H9 (cell line): ENCODE measurements at regions not wholly inside any gene's neighbourhood (a gene's known extent, or its start where the extent isn't known, plus 50 kb on each side); places are given as distances from the start of the nearest gene placed in this dataset.

Experiments
- DNase-seq: peaks from one replicate; pipeline ENCODE4 v3.0.0-alpha.2; 2017
- H2AFZ ChIP-seq: one replicate; pipeline ENCODE4 v1.6.1; 2013; ENCODE audit warnings: mild to moderate bottlenecking, low read length, control low read depth, moderate library complexity
- H2AK5ac ChIP-seq: 2 replicates; pipeline ENCODE4 v1.6.1; 2013; ENCODE audit warnings: low read length, control low read depth, mixed read lengths; ENCODE audit not compliant: insufficient read length
- H2BK120ac ChIP-seq: one replicate; pipeline ENCODE4 v1.6.1; 2013; ENCODE audit warnings: low read depth, mild to moderate bottlenecking, low read length, control low read depth, inconsistent platforms; ENCODE audit not compliant: poor library complexity, severe bottlenecking
- H2BK12ac ChIP-seq: 2 replicates; pipeline ENCODE4 v1.6.1; 2013; ENCODE audit warnings: low read length, control low read depth, mixed read lengths, low read depth; ENCODE audit not compliant: insufficient read length
- H2BK15ac ChIP-seq: 2 replicates; pipeline ENCODE4 v1.6.1; 2013; ENCODE audit warnings: low read depth, low read length, control low read depth
- H2BK20ac ChIP-seq: one replicate; pipeline ENCODE4 v1.6.1; 2013; ENCODE audit warnings: low read depth, mild to moderate bottlenecking, low read length, control low read depth, inconsistent platforms; ENCODE audit not compliant: poor library complexity, severe bottlenecking
- H2BK5ac ChIP-seq: 2 replicates; pipeline ENCODE4 v1.6.1; 2013; ENCODE audit warnings: low read length, control low read depth, mixed read lengths; ENCODE audit not compliant: insufficient read length
- H3K14ac ChIP-seq: 2 replicates; pipeline ENCODE4 v1.6.1; 2013; ENCODE audit warnings: low read length, control low read depth; ENCODE audit not compliant: insufficient read depth
- H3K18ac ChIP-seq: 2 replicates; pipeline ENCODE4 v1.6.1; 2013; ENCODE audit warnings: low read depth, mild to moderate bottlenecking, mixed read lengths, low read length, control low read depth; ENCODE audit not compliant: insufficient read length
- H3K23ac ChIP-seq: 2 replicates; pipeline ENCODE4 v1.6.1; 2013; ENCODE audit warnings: low read length, control low read depth, mixed read lengths, low read depth; ENCODE audit not compliant: insufficient read length
- H3K23me2 ChIP-seq: 2 replicates; pipeline ENCODE4 v1.6.1; 2013; ENCODE audit warnings: low read depth, mild to moderate bottlenecking, mixed read lengths, low read length, control low read depth; ENCODE audit not compliant: insufficient read length, poor library complexity, severe bottlenecking
- H3K27ac ChIP-seq: 2 replicates; pipeline ENCODE4 v1.5.1; 2013; ENCODE audit warnings: low read length, control low read depth, mixed read lengths, low read depth; ENCODE audit not compliant: insufficient read length
- H3K27me3 ChIP-seq: 2 replicates; pipeline ENCODE4 v1.6.1; 2013; ENCODE audit warnings: low read length, control low read depth, inconsistent platforms; ENCODE audit not compliant: insufficient read depth
- H3K4ac ChIP-seq: 2 replicates; pipeline ENCODE4 v1.6.1; 2013; ENCODE audit warnings: low read depth, mild to moderate bottlenecking, control low read depth, inconsistent platforms, low read length, moderate library complexity
- H3K4me1 ChIP-seq: 2 replicates; pipeline ENCODE4 v1.6.1; 2013; ENCODE audit warnings: low read length, control low read depth, inconsistent platforms; ENCODE audit not compliant: insufficient read depth
- H3K4me2 ChIP-seq: 2 replicates; pipeline ENCODE4 v1.6.1; 2013; ENCODE audit warnings: low read length, control low read depth, mixed read lengths; ENCODE audit not compliant: insufficient read length, insufficient read depth
- H3K56ac ChIP-seq: 2 replicates; pipeline ENCODE4 v1.6.1; 2013; ENCODE audit warnings: low read depth, mild to moderate bottlenecking, mixed read lengths, low read length, control low read depth; ENCODE audit not compliant: insufficient read length
- H3K79me1 ChIP-seq: 2 replicates; pipeline ENCODE4 v1.6.1; 2013; ENCODE audit warnings: low read depth, mild to moderate bottlenecking, moderate library complexity, low read length, control low read depth, inconsistent platforms; ENCODE audit not compliant: insufficient read depth, poor library complexity, severe bottlenecking
- H3K79me2 ChIP-seq: 2 replicates; pipeline ENCODE4 v1.6.1; 2013; ENCODE audit warnings: low read length, control low read depth, inconsistent platforms; ENCODE audit not compliant: insufficient read depth
- H3K9ac ChIP-seq: 2 replicates; pipeline ENCODE4 v1.6.1; 2013; ENCODE audit warnings: low read length, control low read depth, mixed read lengths; ENCODE audit not compliant: insufficient read length; ENCODE audit errors: extremely low read depth
- H3K9me3 ChIP-seq: one replicate; pipeline ENCODE4 v1.6.1; 2013; ENCODE audit warnings: low read depth, low read length, inconsistent platforms; ENCODE audit not compliant: control insufficient read depth
- H3T11ph ChIP-seq: one replicate; pipeline ENCODE4 v1.6.1; 2013; ENCODE audit warnings: mild to moderate bottlenecking, low read length, control low read depth, inconsistent platforms
- H4K20me1 ChIP-seq: one replicate; pipeline ENCODE4 v1.6.1; 2013; ENCODE audit not compliant: control insufficient read depth, insufficient read length, insufficient read depth
- H4K5ac ChIP-seq: 2 replicates; pipeline ENCODE4 v1.6.1; 2013; ENCODE audit warnings: low read depth, mild to moderate bottlenecking, mixed read lengths, low read length, control low read depth; ENCODE audit not compliant: insufficient read length
- H4K8ac ChIP-seq: replicated peaks from 2 replicates; pipeline ENCODE4 v1.6.1; 2013; ENCODE audit warnings: low read length, control low read depth, mixed read lengths, low read depth; ENCODE audit not compliant: insufficient read length
- H4K91ac ChIP-seq: 2 replicates; pipeline ENCODE4 v1.6.1; 2013; ENCODE audit warnings: low read depth, mild to moderate bottlenecking, moderate library complexity, mixed read lengths, low read length, control low read depth; ENCODE audit not compliant: insufficient read length
- H3K27ac Mint-ChIP-seq, 3 experiments: 2 replicates in 2 of 3; 3 replicates in 1 of 3; pipeline ENCODE4 v1.8.0; 2020 to 2021; ENCODE audit warnings: mixed read lengths in 3 of 3, mild to moderate bottlenecking in 1 of 3, moderate library complexity in 1 of 3
- H3K27me3 Mint-ChIP-seq: 2 replicates; pipeline ENCODE4 v1.8.0; 2021; ENCODE audit warnings: low read depth, mild to moderate bottlenecking, moderate library complexity, mixed read lengths
- H3K36me3 Mint-ChIP-seq, 3 experiments: 2 replicates in 2 of 3; 3 replicates in 1 of 3; pipeline ENCODE4 v1.8.0; 2020 to 2021; ENCODE audit warnings: low read depth in 3 of 3, mixed read lengths in 3 of 3; ENCODE audit not compliant: insufficient read depth in 1 of 3
- H3K4me1 Mint-ChIP-seq, 2 experiments: 2 replicates each; pipeline ENCODE4 v1.8.0; 2020; ENCODE audit warnings: mixed read lengths in 2 of 2
- H3K4me3 Mint-ChIP-seq, 2 experiments: 2 replicates in 1 of 2; 3 replicates in 1 of 2; pipeline ENCODE4 v1.8.0; 2020 to 2021; ENCODE audit warnings: mild to moderate bottlenecking in 2 of 2, mixed read lengths in 2 of 2, moderate library complexity in 1 of 2
- H3K9me3 Mint-ChIP-seq, 2 experiments: 2 replicates in 1 of 2; 3 replicates in 1 of 2; pipeline ENCODE4 v1.8.0; 2020; ENCODE audit warnings: mild to moderate bottlenecking in 2 of 2, mixed read lengths in 2 of 2, moderate library complexity in 1 of 2
- CTCF ChIP-seq: fragments of 200-600 bp; sonication (generic); conservative IDR thresholded peaks from 3 replicates; pipeline ENCODE4 v1.8.0; 2021; ENCODE audit warnings: antibody characterized with exemption, mild to moderate bottlenecking
- WGBS: extraction: QIAGEN DNeasy Blood & Tissue Kit; methylation state at CpG from one replicate; pipeline ENCODE4 v1.1.7; 2013; ENCODE audit warnings: missing lambda C conversion rate, low lambda C conversion rate, mixed read lengths; ENCODE audit not compliant: insufficient read length; ENCODE audit errors: extremely low coverage; 5-methylcytosine and 5-hydroxymethylcytosine counted together

GRCh38 chr12:83271201-83271600 is 584.5 kb downstream of the TMTC2 start:
- H2BK12ac ChIP-seq, result no peak overlapping the region
- no peak overlapping the region for H2BK120ac ChIP-seq
- H3K27ac Mint-ChIP-seq, result no peak overlapping the region; a peak in 1 of 7 replicates
- no peak overlapping the region for H4K5ac ChIP-seq
- H3K4me3 Mint-ChIP-seq, result no peak overlapping the region
- H2BK20ac ChIP-seq, result no peak overlapping the region
- no peak overlapping the region for H4K91ac ChIP-seq
- no peaks in the 10 kb centered on the region for H3K4me1 ChIP-seq
- no peak overlapping the region for H2BK15ac ChIP-seq
- no peak overlapping the region for H3K18ac ChIP-seq
- H3K27me3 Mint-ChIP-seq, result no peaks in the 10 kb centered on the region
- H3K14ac ChIP-seq, result no peak overlapping the region
- no peak for DNase-seq
- no peak overlapping the region for H2AK5ac ChIP-seq
- no peaks in the 10 kb centered on the region for H3K27me3 ChIP-seq
- H3K9me3 ChIP-seq, result no peaks in the 10 kb centered on the region
- no peaks in the 10 kb centered on the region for H4K20me1 ChIP-seq
- no peak overlapping the region for H4K8ac ChIP-seq
- no peak overlapping the region for H3K4me2 ChIP-seq
- H3K9me3 Mint-ChIP-seq, result peaks cover 10 to 22% of the 10 kb centered on the region in 2 experiments; a peak in 4 of 5 replicates
- H3K23me2 ChIP-seq, result no peaks in the 10 kb centered on the region
- TF ChIP-seq CTCF, result no peak
- no peaks in the 10 kb centered on the region for H3K4me1 Mint-ChIP-seq
- H3K4ac ChIP-seq, result no peak overlapping the region
- H2BK5ac ChIP-seq, result no peak overlapping the region
- H3K9ac ChIP-seq, result no peak overlapping the region
- H3K23ac ChIP-seq, result no peak overlapping the region
- no peak overlapping the region for H3K56ac ChIP-seq
- H2AFZ ChIP-seq, result no peak overlapping the region
- H3T11ph ChIP-seq, result no peak overlapping the region
- WGBS, result no CpG with 5 or more reads among the region's 2 CpGs
- 0 out of 7 replicates have a peak, but pooled peaks cover 0 to 3% (median 0%) of the 10 kb centered on the region in 3 experiments for H3K36me3 Mint-ChIP-seq
- no peak overlapping the region for H3K27ac ChIP-seq
- no peaks in the 10 kb centered on the region for H3K79me1 ChIP-seq
- no peaks in the 10 kb centered on the region for H3K79me2 ChIP-seq
